Vagina (tissue), 2 donors: ENCODE measurements at regions not wholly inside any gene's neighbourhood (a gene's known extent, or its start where the extent isn't known, plus 50 kb on each side); places are given as distances from the start of the nearest gene placed in this dataset.

Source experiments
- CTCF ChIP-seq, 3 experiments: fragments of 450-650 bp in 2 of 3; fragments of 200-600 bp in 1 of 3; sonication (generic) in 1 of 3; IDR thresholded peaks; one replicate each; pipeline ENCODE4 v1.5.1; 2017 to 2019; ENCODE audit warnings: antibody characterized with exemption in 3 of 3, mild to moderate bottlenecking in 2 of 3, moderate library complexity in 2 of 3
- POLR2A ChIP-seq, 2 donors: fragments of 450-650 bp; IDR thresholded peaks; one replicate each; pipeline ENCODE4 v1.6.1; 2017; ENCODE audit warnings: antibody characterized with exemption in 2 of 2, mild to moderate bottlenecking in 2 of 2, moderate library complexity in 2 of 2
- POLR2AphosphoS5 ChIP-seq, 2 donors: sonication (generic); formaldehyde crosslinking; IDR thresholded peaks; one replicate each; pipeline ENCODE4 v1.9.0; 2017; ENCODE audit warnings: antibody characterized with exemption in 2 of 2, mild to moderate bottlenecking in 2 of 2, low read depth in 1 of 2; ENCODE audit not compliant: insufficient read depth in 1 of 2

- TF ChIP-seq CTCF (IDR thresholded peaks at IDR 0.05) = no peak
- no peak for TF ChIP-seq POLR2A (IDR thresholded peaks at IDR 0.05)
- TF ChIP-seq POLR2AphosphoS5 (IDR thresholded peaks at IDR 0.05; ENCODE audit: insufficient read depth in 1 of 2, low read depth in 1 of 2) = no peak
Measured at GRCh38 chr3:110384601-110385000, 687.0 kb upstream of the NECTIN3 start.
